ENCODE measurements at regions not wholly inside any gene's neighbourhood (a gene's known extent, or its start where the extent isn't known, plus 50 kb on each side); places are given as distances from the start of the nearest gene placed in this dataset.

- H3K36me3 ChIP-seq (ENCODE audit: control insufficient read depth, insufficient read depth, low read length), result no peaks in the 10 kb centered on the region
- ChIA-PET CTCF (no interaction called here), POLR2A (ENCODE audit: unreplicated experiment) (no interaction called here)
- H3K14ac ChIP-seq (replicated peaks; ENCODE audit: low read depth, low read length), result no peak overlapping the region
- H4K91ac ChIP-seq (ENCODE audit: insufficient read depth, low read depth, low read length), result no peak overlapping the region
- no peak overlapping the region for H3K18ac ChIP-seq (ENCODE audit: low read depth, low read length)
- no peaks in the 10 kb centered on the region for H3K9me1 ChIP-seq (ENCODE audit: insufficient read depth, low read length)
- no peak overlapping the region for H3K4me2 ChIP-seq (ENCODE audit: low read depth, low read length)
- BruUV-seq (replicated peaks), result no TSS peak
- H3K23ac ChIP-seq (ENCODE audit: low read depth, low read length), result no peak overlapping the region
- H2AFZ ChIP-seq (replicated peaks; ENCODE audit: low read length, poor library complexity), result no peak overlapping the region
- no peak overlapping the region for H2AK5ac ChIP-seq (ENCODE audit: low read depth, low read length)
- in situ Hi-C loops (cut with MboI; ENCODE audit: low sequenced_read_pairs) (no loop called here), dilution Hi-C loops (cut with HindIII; ENCODE audit: low sequenced_read_pairs, unreplicated experiment) (no loop called here), intact Hi-C loops (cut with micrococcal nuclease) (no loop called here)
- no peak overlapping the region for H3K27ac ChIP-seq (ENCODE audit: insufficient read depth, low read length)
- no peak overlapping the region for H2BK15ac ChIP-seq (ENCODE audit: low read depth, low read length)
- H3K4me3 ChIP-seq (ENCODE audit: insufficient read depth, low read depth, low read length), result no peak overlapping the region
- peaks cover 65% of the 10 kb centered on the region for H3K9me3 ChIP-seq (ENCODE audit: control insufficient read depth, insufficient read depth, low read length)
- H4K20me1 ChIP-seq (ENCODE audit: insufficient read depth, low read length), result no peaks in the 10 kb centered on the region
- no peak overlapping the region for H4K8ac ChIP-seq (ENCODE audit: low read depth in 2 of 2, low read length in 2 of 2)
- H4K5ac ChIP-seq (ENCODE audit: low read depth, low read length), result no peak overlapping the region
- H2AK9ac ChIP-seq (replicated peaks; ENCODE audit: low read depth, low read length, poor library complexity), result no peak overlapping the region
- no peaks in the 10 kb centered on the region for H3K79me1 ChIP-seq (ENCODE audit: low read depth in 1 of 2, low read length in 2 of 2)
- no peaks in the 10 kb centered on the region for H3K4me1 ChIP-seq (ENCODE audit: control insufficient read depth, insufficient read depth, low read length)
- H3K56ac ChIP-seq (ENCODE audit: extremely low read depth, insufficient read depth, low read length), result no peak overlapping the region
- no peak overlapping the region for H2BK20ac ChIP-seq (ENCODE audit: low read depth, low read length)
- 43% methylated on average over 10 of the region's 17 CpGs; no CpG with 5 or more reads in 1 of the 2 experiments for WGBS, 2 experiments (ENCODE audit: extremely low coverage in 2 of 2, insufficient read length in 1 of 2)
- TF ChIP-seq BHLHE40 (IDR thresholded peaks at IDR 0.05; ENCODE audit: low read depth, low read length) (no peak), RCOR1 (IDR thresholded peaks at IDR 0.05; ENCODE audit: insufficient replicate concordance, low read length) (no peak), NFE2L2 (IDR thresholded peaks at IDR 0.05; ENCODE audit: low read depth, low read length) (no peak), CHD1 (IDR thresholded peaks at IDR 0.05; ENCODE audit: low read depth, low read length) (no peak), MAZ (IDR thresholded peaks at IDR 0.05; ENCODE audit: borderline replicate concordance, low read depth, low read length) (no peak), SMC3 (IDR thresholded peaks at IDR 0.05; ENCODE audit: low read depth, low read length) (no peak), CEBPB (IDR thresholded peaks at IDR 0.05; ENCODE audit: low read depth, low read length) (no peak), MXI1 (IDR thresholded peaks at IDR 0.05; ENCODE audit: borderline replicate concordance, low read depth, low read length) (no peak)
- TF ChIP-seq, protein P1, sequence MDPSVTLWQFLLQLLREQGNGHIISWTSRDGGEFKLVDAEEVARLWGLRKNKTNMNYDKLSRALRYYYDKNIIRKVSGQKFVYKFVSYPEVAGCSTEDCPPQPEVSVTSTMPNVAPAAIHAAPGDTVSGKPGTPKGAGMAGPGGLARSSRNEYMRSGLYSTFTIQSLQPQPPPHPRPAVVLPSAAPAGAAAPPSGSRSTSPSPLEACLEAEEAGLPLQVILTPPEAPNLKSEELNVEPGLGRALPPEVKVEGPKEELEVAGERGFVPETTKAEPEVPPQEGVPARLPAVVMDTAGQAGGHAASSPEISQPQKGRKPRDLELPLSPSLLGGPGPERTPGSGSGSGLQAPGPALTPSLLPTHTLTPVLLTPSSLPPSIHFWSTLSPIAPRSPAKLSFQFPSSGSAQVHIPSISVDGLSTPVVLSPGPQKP (IDR thresholded peaks at IDR 0.05; ENCODE audit: borderline replicate concordance, low read depth, low read length), result no peak
- H2BK5ac ChIP-seq (ENCODE audit: low read depth, low read length, poor library complexity, severe bottlenecking), result no peak overlapping the region
- no peaks in the 10 kb centered on the region for H3K27me3 ChIP-seq (ENCODE audit: control insufficient read depth, insufficient read depth, low read length)
- ATAC-seq (ENCODE audit: low read depth), result no peak
- no peak overlapping the region for H3K9ac ChIP-seq (ENCODE audit: low read depth, low read length)
- no peak overlapping the region for H3K4ac ChIP-seq (ENCODE audit: low read depth, low read length)
- no peak overlapping the region for H2BK120ac ChIP-seq (ENCODE audit: low read depth, low read length)
- no peak for DNase-seq
Observed at GRCh38 chr22:49303061-49303735, 524.5 kb downstream of the BRD1 start.

Measured in IMR-90 (cell line).